Forelimb muscle (tissue), 1 donor: ENCODE measurements at regions not wholly inside any gene's neighbourhood (a gene's known extent, or its start where the extent isn't known, plus 50 kb on each side); places are given as distances from the start of the nearest gene placed in this dataset.
A peak's percentile ranks its signal among the peaks of the same experiment; 100 is the strongest.
"Not testable (repeated sequence)": the region's sequence is repeated elsewhere in the genome, so short reads cannot be mapped to it uniquely, and the experiment has no call there.

Experiments
- DNase-seq: peaks from one replicate; pipeline ENCODE4 v3.0.0-alpha.2; 2013; ENCODE audit warnings: low read depth

GRCh38 chr12:46548605-46549071 lies 176.1 kb upstream of the SLC38A2 start:
- no peak for DNase-seq

- no peak for DNase-seq
Measured at GRCh38 chr12:46547421-46548354, 175.1 kb upstream of the SLC38A2 start.

- no peak for DNase-seq
Measured at GRCh38 chr12:46546634-46547273, 174.2 kb upstream of the SLC38A2 start.

- not testable (repeated sequence) for DNase-seq
Measured at GRCh38 chr12:46543378-46543795, 170.8 kb upstream of the SLC38A2 start.

GRCh38 chr12:46538976-46539375 lies 166.4 kb upstream of the SLC38A2 start:
- no peak for DNase-seq

GRCh38 chr12:46537387-46537955 lies 164.9 kb upstream of the SLC38A2 start:
- DNase-seq, result no peak

GRCh38 chr12:46536316-46536715 lies 163.7 kb upstream of the SLC38A2 start:
- DNase-seq, result not testable (repeated sequence)

- no peak for DNase-seq
Measured at GRCh38 chr12:46535907-46536306, 163.3 kb upstream of the SLC38A2 start.

GRCh38 chr12:46535376-46535775 lies 162.8 kb upstream of the SLC38A2 start:
- DNase-seq, result no peak

GRCh38 chr12:46534327-46534840 lies 161.8 kb upstream of the SLC38A2 start:
- DNase-seq, result peak; percentile 67

GRCh38 chr12:46533723-46534122 lies 161.2 kb upstream of the SLC38A2 start:
- DNase-seq, result no peak

- DNase-seq, result no peak
Measured at GRCh38 chr12:46531804-46532203, 159.2 kb upstream of the SLC38A2 start.

- DNase-seq, result no peak
Measured at GRCh38 chr12:46531059-46531785, 158.6 kb upstream of the SLC38A2 start.

GRCh38 chr12:46530373-46531056 lies 157.9 kb upstream of the SLC38A2 start:
- DNase-seq, result no peak

GRCh38 chr12:46526233-46526632 lies 153.7 kb upstream of the SLC38A2 start:
- DNase-seq, result no peak

GRCh38 chr12:46524778-46525177 lies 152.2 kb upstream of the SLC38A2 start:
- DNase-seq, result no peak

- no peak for DNase-seq
Measured at GRCh38 chr12:46523863-46524770, 151.5 kb upstream of the SLC38A2 start.

- DNase-seq, result no peak
Measured at GRCh38 chr12:46523446-46523845, 150.9 kb upstream of the SLC38A2 start.

- no peak for DNase-seq
Measured at GRCh38 chr12:46522071-46522470, 149.5 kb upstream of the SLC38A2 start.

GRCh38 chr12:46521145-46521544 lies 148.6 kb upstream of the SLC38A2 start:
- DNase-seq, result no peak
